EH (cell line): ENCODE measurements at regions not wholly inside any gene's neighbourhood (a gene's known extent, or its start where the extent isn't known, plus 50 kb on each side); places are given as distances from the start of the nearest gene placed in this dataset.

Source experiments
- DNase-seq: peaks from one replicate; pipeline ENCODE4 v3.0.0-alpha.2; 2015; ENCODE audit warnings: low read depth

DNA sequence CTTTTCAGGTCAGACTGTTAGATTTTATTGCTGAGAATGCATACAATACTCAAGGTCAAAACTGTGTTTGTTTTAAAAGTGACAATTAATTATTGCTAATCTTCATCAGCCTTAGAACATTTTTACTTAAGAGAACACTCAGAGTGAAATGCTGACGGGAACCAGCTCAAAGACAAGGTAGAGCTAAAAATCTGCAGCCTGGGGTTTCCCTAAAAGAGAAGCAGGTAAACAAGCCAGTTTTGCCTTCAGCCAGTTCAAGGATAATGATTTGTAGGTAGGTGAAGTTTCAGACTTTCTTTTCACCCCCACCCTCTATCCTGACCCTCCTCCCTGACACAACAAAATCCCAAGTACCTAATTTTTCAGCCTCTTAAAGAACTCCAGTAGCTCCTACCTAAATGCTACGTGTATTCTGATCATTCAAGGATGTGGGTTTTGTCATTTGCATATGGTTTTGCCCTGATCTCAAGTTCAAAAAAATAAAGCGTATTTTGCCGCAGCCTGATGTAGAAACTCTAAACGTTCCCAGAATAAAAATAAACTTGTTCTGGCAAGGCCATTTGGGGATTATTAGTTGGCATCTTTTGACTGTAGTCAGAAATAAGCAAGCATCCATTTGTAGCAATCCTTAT, 407.2 kb downstream of the EFNA5 start:
- no peak for DNase-seq

DNA sequence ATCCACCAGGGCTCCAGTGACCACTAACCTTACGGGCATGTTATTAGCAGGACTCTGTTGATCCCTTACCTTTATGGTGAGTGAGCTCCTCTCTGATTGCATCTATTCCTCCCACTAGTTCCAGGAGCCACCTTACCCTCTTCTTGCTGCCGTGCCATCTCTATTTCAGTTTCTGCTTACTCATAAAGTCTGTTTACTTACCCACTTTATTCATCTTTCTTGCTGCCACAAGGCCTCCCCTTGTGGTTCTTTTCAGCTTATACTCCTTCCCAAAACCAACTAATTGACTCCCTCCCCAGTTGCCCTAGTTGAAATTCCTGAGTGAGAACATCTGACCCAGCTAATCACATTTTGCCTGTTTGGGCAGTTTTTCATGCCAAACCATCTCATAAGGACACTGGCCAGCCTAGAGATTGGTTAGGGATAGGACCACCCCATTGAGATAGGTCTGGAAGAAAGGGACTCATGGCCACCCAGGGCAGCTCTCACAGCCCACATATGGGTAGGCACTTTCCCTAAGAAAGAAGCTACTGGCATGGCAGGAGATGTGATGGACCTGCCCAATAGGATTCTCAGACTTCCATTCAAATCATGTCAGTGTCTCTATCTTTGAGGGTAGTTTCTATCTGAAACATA, 412.7 kb downstream of the EFNA5 start:
- no peak for DNase-seq

DNA sequence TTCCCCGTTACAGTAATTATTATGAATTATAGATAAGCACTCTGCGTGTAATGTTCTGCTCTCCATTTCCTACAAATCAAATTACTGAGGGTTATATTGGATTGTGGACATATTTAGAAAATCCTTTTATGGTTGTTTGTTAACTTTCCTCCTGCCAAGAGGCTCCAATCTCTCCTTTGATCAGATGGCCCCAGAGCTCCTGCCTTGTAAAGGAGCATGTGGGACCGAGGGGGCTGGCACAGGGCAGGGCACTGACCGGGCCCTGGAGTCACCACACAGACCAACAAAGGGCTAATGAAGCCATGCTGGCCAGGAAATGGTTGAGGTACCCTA, 415.9 kb downstream of the EFNA5 start:
- DNase-seq: no peak

DNA sequence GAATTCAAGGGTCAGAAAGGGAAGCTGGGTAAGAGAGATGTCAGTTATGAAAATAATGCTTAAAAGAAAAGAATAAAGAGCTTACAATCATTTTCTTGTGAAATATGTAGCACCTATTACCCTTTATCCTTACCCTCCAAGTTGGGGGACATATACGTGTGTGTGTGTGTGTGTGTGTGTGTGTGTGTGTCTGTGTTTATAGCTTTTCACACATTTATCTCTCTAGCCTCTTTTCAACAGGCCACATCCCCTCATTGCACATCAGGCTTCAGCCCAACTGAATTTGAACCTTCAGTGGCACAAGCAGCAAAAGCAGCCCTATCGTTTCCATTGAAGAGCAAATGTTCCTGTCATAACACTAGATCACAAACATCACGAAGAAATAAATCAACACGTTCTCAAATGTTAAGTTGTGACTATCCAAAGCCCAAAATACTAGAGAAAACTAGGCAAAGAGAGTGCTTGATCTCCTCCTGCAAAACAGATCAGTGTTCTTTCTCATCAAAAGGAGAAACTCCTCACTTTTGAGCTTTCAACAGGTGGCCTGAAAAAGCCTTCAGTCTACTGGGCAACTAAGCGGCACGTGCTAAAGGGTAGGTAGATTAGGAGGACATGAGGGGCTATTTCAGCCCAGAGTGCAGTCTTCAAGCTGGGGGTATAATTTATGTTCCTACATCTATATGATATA, 416.4 kb downstream of the EFNA5 start:
- no peak for DNase-seq

DNA sequence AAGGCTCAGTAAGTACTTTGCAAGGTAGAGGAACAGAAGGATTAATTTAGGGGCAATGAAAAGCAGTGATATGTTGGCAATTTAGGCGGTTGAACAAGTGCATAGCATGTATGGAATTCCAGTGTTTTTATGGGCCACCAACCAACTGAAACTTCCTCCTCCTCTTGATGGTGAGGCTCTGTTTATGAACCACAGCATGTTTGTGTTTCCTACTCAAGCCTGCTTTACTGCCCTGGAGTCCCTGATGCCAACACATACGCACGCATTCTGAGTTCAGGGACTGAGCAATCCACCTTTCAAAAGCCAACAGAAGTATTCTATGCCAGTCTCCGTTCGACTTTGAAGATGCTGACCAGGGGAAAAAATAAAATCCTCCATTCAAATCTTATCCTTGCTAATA, 417.5 kb downstream of the EFNA5 start:
- DNase-seq: no peak

DNA sequence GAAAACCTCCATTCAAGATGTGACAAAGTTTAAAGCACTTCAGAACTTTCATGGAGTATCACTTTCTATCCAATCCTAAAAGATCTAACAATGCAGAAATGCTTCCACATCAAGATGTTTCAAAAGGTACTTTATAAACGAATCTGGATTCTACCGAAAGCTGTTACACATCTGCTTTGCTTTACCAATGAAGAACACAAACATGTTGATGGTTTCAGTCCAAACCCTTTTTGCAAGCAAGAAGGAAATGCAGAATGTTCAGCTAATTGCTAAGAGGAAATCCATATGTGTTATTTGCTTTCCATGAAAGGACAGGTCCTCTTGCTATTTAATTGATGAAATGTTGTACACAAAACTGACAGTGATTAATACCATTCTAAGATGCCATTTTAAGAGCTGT, 419.6 kb downstream of the EFNA5 start:
- no peak for DNase-seq

DNA sequence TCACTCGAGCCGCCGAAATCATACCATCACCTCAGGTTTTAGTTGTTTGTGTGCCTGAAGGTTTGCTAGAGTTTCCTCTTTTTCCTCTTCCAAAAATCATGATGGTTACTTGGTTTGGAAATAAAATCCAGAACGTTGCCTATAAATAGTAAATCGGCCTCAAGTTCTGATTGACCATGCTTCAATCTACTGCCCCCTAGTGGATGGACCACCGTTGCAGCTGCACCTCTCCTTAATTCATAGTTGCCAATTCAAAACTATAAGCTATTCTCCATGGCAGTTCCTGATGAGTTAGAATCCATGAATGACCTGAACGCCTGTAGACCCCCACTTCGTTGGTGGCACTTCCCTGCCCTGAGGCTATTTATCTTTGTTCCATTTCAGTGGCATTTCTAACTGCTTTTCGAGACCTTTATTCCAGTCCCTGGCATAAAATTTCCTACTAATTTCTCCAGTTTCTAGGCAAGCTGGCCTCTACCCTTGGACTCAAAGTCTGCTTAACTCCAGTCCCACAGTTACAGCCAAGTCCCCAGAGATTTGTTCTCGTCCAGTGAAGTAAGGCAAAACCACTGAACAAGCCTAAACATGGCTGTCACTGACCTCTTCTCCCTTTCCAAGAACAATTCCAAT, 422.6 kb downstream of the EFNA5 start:
- DNase-seq: peak; percentile 16

DNA sequence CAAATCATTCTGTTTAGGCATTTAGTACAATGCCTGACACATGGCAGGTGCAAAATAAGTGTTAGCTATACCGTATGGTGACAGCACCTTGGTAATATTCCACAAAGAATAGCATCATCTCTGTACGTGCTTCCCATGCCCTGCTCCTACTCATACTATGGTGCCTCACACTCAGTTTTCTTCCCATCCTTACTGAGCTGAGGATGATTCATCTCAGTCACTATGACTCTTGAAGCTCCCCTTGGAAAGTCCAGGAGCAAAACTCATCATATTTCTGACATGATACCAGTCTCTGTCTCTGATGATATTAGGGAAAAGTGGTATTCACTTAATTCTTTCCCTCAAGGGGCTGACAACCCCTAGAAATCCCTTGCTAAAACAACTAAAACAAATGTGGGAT, 423.3 kb downstream of the EFNA5 start:
- no peak for DNase-seq

DNA sequence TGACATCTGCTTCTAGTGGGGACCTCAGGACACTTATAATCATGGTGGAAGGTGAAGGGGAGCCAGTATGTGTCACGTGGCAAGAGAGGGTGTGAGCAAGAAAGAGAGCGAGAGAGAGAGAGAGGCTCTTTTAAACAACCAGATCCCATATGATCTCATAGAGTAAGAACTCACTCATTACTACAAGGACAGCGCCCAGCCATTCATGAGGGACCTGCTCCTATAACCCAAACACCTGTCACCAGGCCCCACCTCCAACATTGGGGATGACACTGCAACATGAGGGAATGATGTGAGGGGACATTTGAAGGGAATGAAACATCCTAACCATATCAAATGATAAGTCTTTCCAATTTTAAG, 427.5 kb downstream of the EFNA5 start:
- DNase-seq: no peak

DNA sequence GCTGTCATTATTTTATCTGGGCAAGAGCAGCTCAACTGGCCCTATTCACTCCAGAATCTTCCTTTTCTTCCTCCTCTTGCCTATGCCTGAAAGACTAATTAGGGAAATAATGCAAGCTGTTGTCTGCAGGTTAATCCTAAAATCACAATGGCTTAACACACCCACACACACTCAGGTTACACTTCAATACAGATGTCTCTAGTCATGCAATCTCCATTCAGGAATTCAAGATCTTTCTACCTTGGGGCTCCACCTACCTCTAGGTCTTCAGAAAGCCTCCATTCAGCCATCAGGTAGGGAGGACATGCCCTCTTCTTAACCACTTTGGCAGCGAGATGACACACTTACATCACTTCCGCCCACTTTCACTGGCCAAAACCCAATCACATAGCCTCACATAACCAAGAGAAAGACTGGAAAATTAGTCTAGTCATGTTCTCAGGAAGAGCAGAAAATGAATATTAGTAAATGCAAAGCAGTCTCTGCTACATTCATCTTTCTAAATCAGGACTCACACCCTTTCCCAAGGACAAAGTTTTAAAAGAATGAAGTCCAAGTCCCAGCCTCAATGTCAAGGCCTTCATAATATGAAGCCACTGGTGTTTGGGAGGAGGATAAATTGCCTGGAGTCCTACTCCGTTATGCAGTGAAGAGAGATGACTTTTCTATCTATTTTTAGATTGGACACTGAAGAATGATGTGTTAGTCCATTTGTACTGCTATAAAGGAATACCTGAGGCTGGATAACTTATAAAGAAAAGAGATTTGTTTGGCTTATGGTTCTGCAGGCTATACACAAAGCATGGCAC, 428.1 kb downstream of the EFNA5 start:
- no peak for DNase-seq

DNA sequence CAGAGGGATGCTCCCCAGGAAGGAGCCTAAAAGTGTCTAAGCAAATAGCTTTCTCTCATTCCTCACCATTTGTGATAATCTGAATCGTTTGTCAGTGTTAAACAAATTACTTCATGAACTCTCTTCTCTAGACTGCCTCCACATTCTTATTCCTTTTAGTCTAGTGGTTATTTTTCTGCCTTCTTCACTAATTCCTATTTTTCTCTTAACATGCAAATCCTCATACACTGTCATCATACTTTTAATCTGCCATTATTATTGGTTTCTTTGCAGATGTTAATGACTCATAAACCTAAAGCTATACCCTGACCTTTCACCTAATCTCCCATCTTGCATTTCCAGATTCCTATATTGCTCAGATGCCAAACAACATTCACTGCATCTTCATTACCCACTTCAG, 428.9 kb downstream of the EFNA5 start:
- no peak for DNase-seq

DNA sequence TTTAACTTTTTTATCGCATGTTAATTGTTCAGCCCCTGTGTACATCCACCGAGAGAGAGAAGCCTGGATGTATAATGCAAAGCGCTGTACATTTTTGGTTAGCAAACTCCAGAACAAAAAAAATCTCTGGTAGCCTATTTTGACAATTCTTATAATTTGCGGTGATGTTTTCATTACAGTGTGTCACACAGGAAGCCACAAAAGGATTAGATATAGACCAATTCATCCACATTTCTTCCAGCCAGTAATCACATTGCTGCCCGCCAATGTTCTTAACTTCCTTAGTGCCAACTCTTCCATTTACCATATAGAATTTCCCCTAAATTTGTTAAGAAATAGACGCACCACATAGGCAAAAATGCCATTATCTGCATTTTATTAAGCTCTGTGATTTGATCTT, 435.6 kb downstream of the EFNA5 start:
- DNase-seq: no peak

DNA sequence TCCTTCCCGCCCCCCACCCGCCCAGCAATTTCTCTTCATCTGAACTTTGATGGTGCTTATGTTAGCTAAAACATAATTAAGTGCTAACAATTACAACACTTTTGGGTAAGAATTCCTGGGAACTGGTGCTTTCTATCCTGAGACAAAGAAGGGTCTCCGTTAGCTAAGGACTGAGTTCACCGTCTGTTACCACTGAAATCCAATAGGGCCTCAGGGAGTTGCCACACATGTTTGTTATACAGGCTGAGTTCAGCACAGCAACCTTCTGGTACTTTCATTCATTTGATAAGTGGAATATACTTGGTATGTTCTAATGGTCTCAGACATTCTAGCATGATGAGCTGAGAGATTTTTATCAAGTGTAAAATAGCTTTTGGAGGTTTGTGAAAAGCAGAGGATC, 437.9 kb downstream of the EFNA5 start:
- no peak for DNase-seq

DNA sequence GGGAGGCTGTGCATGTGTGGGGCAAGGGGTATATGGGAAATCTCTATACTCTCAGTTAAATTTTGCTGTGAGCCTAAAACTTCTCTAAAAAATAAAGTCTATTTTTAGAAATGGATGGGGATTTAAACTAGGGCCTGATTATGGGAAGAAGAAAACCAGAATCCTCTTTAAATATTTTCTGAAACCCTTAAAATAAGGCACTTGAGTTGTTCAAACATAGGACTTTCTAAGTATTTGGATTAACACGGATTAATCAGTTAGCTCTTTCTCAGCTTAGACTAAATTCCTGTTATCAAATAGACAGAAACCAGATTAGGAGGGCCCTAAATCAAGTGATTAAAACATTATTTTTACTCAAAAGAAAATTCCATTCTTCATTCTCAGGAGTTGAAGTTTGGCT, 438.4 kb downstream of the EFNA5 start:
- DNase-seq: no peak

DNA sequence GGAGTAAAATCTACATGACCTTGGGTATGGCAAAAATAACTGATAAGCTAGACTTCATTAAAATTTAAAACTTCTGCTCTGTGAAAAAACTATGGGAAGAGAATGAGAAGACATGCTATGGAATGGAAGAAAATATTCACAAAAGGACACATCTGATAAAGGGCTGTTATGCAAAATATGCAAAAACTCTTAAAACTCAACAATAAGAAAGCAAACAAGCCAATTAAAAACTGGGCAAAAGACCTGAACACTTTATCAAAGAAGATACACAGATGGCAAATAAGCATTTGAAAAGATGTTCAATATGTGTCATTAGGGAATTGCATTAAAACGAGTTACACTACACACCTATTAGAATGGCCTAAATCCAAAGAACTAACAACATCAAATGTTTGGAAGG, 439.5 kb downstream of the EFNA5 start:
- DNase-seq: no peak

DNA sequence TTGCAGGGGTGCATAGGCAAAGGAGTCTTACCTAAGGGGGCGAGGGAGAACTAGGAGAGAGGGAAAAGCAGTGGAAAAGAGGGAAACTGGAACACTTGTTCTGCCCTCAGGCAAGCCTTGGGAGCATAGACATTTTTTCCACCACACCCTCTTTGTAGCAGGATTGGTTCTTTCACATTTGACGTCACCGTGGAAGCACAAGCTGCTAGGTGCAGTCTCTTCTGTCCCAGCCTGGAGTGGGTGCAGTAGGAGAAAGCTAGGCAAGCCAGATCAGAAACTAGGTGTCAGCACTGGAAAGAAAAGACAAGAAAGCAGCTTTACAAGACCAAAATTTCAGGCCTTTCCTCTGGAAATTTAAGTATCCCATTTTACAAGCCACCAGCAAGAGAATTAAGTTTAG, 440.4 kb downstream of the EFNA5 start:
- DNase-seq: no peak

DNA sequence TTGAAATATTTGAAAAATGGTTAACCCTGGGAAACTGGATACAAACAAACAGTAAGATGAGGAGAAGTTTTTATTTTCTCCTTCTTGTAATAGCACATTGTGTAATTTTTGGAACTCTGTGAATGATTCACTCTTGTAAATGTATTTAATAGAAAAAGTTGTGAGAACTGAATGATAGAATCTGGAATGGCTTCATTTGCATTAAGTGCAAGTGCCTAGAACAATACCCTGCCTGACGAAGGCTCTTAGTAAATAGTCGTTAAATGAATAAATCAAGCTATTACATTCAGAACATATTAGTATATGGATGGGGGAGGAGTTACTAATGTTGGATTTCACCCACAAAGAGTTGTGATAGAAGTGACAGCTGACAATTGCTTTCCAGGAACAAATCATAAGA, 442.5 kb downstream of the EFNA5 start:
- no peak for DNase-seq

DNA sequence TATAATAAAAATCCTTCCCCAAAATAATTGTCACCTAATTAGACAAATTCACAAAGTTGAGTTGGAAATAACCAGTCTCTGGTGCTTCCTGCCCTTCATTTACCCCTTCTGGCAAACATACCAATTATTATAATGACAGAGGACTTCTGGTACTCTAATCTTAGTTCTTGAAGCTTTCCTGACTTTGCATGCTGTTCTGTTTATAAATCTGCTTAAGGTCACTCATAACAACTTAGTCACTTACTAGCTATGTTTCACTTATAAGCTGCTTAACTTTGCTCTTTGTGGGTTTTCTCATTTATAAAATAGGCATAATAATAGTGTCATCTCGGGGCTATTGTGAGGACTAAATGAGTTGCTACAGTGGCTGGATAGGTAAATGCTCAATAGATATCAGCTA, 446.5 kb downstream of the EFNA5 start:
- DNase-seq: no peak

DNA sequence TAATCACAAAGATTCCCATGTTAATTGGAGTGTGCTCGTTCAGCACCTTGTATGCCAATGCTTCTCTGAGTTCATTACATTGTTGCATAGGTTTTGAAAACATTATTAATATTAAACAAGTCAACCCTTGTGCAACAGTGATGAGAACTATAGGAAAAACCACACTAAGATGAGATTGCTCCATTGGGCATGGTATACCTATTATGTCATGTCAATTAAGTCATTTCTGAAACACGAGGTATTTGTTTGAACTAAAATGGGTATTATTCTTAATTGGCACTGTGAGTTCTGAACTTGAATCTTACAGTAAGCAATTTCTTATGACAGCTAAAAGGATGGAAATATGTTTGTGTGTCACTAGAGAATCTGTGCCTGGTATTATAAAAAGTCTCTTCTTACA, 447.7 kb downstream of the EFNA5 start:
- DNase-seq: no peak

DNA sequence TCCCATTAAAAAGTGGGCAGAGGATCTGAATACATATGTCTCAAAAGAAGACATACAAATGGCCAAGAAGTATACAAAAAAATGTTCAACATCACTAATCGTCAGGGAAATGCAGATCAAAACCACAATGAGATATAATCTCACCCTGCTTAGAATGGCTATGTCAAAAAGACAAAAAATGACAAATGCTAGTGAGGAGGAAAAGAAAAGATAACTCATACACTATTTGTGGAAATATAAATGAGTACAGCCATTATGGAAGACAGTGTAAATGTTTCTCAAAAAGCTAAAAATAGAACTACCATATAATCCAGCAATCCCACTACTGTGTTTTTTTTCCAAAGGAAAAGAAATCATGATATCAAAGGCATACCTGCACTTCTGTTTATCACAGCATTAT, 450.7 kb downstream of the EFNA5 start:
- no peak for DNase-seq

DNA sequence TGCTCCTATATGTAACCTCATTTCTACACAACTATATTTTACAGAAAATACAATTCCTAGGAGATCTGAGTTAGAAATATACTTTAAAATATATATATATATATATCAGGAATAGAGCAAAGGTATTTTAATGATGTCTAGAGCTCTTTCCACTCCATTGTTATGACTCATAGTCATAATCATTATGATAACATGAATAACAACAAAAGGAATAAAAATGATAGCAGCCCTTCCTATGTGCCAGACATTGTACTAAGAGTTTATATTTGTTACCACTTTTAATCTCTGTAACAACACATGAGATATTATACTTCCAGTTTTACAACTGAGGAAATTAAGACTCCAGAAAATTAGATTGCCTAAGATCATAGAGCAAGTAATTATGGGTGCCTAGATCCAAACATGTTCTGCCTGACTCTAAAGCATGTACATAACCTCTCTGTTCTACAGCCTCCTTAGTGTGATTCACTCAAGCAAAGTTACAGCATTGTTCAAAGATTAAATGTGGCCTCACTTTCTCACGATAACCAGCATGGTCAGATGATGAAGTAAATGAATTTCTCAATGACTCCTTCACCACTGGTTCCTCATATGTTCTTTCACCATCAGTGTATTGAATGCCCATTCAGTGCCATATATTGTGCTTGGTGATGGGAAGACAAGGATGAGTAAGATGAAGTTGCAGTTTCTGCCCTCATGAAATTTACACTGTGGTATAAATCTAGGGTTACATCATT, 452.1 kb downstream of the EFNA5 start:
- DNase-seq: no peak

DNA sequence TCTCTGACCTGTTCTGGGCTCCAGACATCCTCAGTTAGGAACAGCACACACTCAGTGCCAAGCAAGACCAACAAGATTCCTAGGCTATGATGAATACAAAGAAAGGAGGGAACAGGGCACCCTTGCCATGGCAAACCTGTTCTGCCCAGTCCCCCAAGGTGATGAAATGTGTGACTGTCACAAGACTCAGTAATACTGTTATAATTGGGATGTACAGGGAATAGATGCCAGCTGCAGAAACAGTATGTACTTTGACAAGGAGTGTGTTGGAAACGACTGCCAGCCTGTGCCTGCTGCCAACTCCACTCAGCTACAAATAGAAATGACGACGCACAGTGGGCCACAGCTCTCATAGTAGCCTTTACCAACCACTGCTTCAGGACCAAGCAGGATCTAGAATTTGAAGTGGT, 453.0 kb downstream of the EFNA5 start:
- no peak for DNase-seq
